A549 (cell line): ENCODE measurements at regions not wholly inside any gene's neighbourhood (a gene's known extent, or its start where the extent isn't known, plus 50 kb on each side); places are given as distances from the start of the nearest gene placed in this dataset.

Experiments
- ATAC-seq, 2 experiments: fragments of 200-7000 bp in 1 of 2; fragments of >200 bp in 1 of 2; cut with Nextera tagmentation in 1 of 2; cut with Tn5 transposase in 1 of 2; 3 replicates each; pipeline versions ENCODE4 v1.8.0 to v1.9.1; 2018 to 2020; ENCODE audit warnings: mild to moderate bottlenecking in 1 of 2, moderate library complexity in 1 of 2
- CTCF ChIA-PET: fragments of 300-600 bp; sonication (Branson Sonifier 250); formaldehyde crosslinking; extraction: SDS; loops from one replicate; lab custom pipeline; 2021; ENCODE audit warnings: antibody characterized with exemption, inconsistent platforms; lab: Yijun Ruan, JAX
- POLR2A ChIA-PET: fragments of 350-600 bp; formaldehyde crosslinking; extraction: SDS; loops from one replicate; lab custom pipeline; 2021; ENCODE audit warnings: antibody characterized with exemption, inconsistent platforms; lab: Yijun Ruan, JAX
- DNase-seq, 2 experiments: peaks; one replicate each; pipeline versions ENCODE4 v3.0.0 to v3.0.0-alpha.2; 2011 to 2016; ENCODE audit warnings: low read depth in 1 of 2, low spot score in 1 of 2
- FAIRE-seq: peaks from 2 replicates; lab custom pipeline; 2011; peaks lifted over from hg19 to GRCh38; lab: Jason Lieb, UNC
- H3K27ac ChIP-seq, 2 experiments: fragments of >200 bp; sonication (Bioruptor Twin); formaldehyde crosslinking; 3 replicates each; pipeline ENCODE4 v1.5.1; 2016 to 2017
- H3K4me1 ChIP-seq: fragments of >200 bp; sonication (Bioruptor Twin); formaldehyde crosslinking; 3 replicates; pipeline ENCODE4 v1.6.1; 2016
- H3K4me2 ChIP-seq: fragments of >200 bp; sonication (Bioruptor Twin); formaldehyde crosslinking; 3 replicates; pipeline ENCODE4 v1.6.1; 2016
- H3K4me3 ChIP-seq: fragments of >200 bp; sonication (Bioruptor Twin); formaldehyde crosslinking; 3 replicates; pipeline ENCODE4 v1.5.1; 2016
- H3K9me3 ChIP-seq: fragments of >200 bp; sonication (Bioruptor Twin); formaldehyde crosslinking; 3 replicates; pipeline ENCODE4 v1.6.1; 2016
- BCL3 ChIP-seq: fragments of >200 bp; sonication (Bioruptor Twin); formaldehyde crosslinking; IDR thresholded peaks from 3 replicates; pipeline ENCODE4 v1.6.1; 2016
- CBX2 ChIP-seq: fragments of 200-600 bp; sonication (generic); IDR thresholded peaks from 2 replicates; pipeline ENCODE4 v1.6.1; 2016; ENCODE audit warnings: low read depth, mild to moderate bottlenecking, borderline replicate concordance
- CHD2 ChIP-seq: fragments of 150-350 bp; IDR thresholded peaks from 2 replicates; pipeline ENCODE4 v1.6.1; 2014; ENCODE audit warnings: low read length; ENCODE audit not compliant: partially characterized antibody
- CHD4 ChIP-seq: fragments of 200-600 bp; sonication (generic); IDR thresholded peaks from 2 replicates; pipeline ENCODE4 v1.6.1; 2016; ENCODE audit warnings: antibody characterized with exemption, mild to moderate bottlenecking, borderline replicate concordance
- EHMT2 ChIP-seq: fragments of 200-600 bp; sonication (generic); IDR thresholded peaks from 2 replicates; pipeline ENCODE4 v1.6.1; 2016; ENCODE audit warnings: antibody characterized with exemption, low read depth, mild to moderate bottlenecking, moderate library complexity
- ESRRA ChIP-seq: fragments of 150-350 bp; IDR thresholded peaks from 2 replicates; pipeline ENCODE4 v1.6.1; 2014; ENCODE audit warnings: mild to moderate bottlenecking, low read length, borderline replicate concordance
- GATA3 ChIP-seq: IDR thresholded peaks from 2 replicates; pipeline ENCODE4 v1.6.1; 2012; ENCODE audit warnings: borderline replicate concordance
- HMGXB4 ChIP-seq: fragments of 250-450 bp; sonication (Bioruptor Pico); IDR thresholded peaks from 2 replicates; pipeline ENCODE4 v1.5.0; 2021; ENCODE audit warnings: mild to moderate bottlenecking, moderate library complexity, borderline replicate concordance
- HOXB13 ChIP-seq: fragments of 250-450 bp; sonication (Bioruptor Pico); IDR thresholded peaks from 2 replicates; pipeline ENCODE4 v1.5.0; 2020; ENCODE audit warnings: low read depth, mild to moderate bottlenecking, moderate library complexity
- JUN ChIP-seq, 2 experiments: fragments of >200 bp; sonication (Bioruptor Twin); formaldehyde crosslinking; IDR thresholded peaks; 2 replicates in 1 of 2; 3 replicates in 1 of 2; pipeline ENCODE4 v1.6.1; 2016 to 2017
- JUNB ChIP-seq: fragments of >200 bp; sonication (Bioruptor Twin); formaldehyde crosslinking; IDR thresholded peaks from 2 replicates; pipeline ENCODE4 v1.6.1; 2016
- KDM5A ChIP-seq: fragments of 200-600 bp; sonication (generic); IDR thresholded peaks from 2 replicates; pipeline ENCODE4 v1.6.1; 2016; ENCODE audit warnings: antibody characterized with exemption, mild to moderate bottlenecking
- MAZ ChIP-seq: fragments of 150-350 bp; IDR thresholded peaks from 2 replicates; pipeline ENCODE4 v1.6.1; 2014; ENCODE audit warnings: antibody characterized with exemption, low read depth, low read length, borderline replicate concordance
- NR3C1 ChIP-seq: fragments of >200 bp; sonication (Bioruptor Twin); formaldehyde crosslinking; IDR thresholded peaks from 3 replicates; pipeline ENCODE4 v1.6.1; 2017
- PBX3 ChIP-seq: IDR thresholded peaks from 2 replicates; pipeline ENCODE4 v1.6.1; 2012
- PHF8 ChIP-seq: fragments of 200-600 bp; sonication (generic); IDR thresholded peaks from 2 replicates; pipeline ENCODE4 v1.6.1; 2016; ENCODE audit warnings: low read depth, mild to moderate bottlenecking, antibody characterized with exemption, moderate library complexity, borderline replicate concordance
- POLR2A ChIP-seq: IDR thresholded peaks from 2 replicates; pipeline ENCODE4 v1.6.1; 2012; ENCODE audit warnings: mild to moderate bottlenecking, low read length
- RAD21 ChIP-seq, 2 experiments: fragments of >200 bp in 1 of 2; sonication (Bioruptor Twin) in 1 of 2; formaldehyde crosslinking in 1 of 2; IDR thresholded peaks in 1 of 2; conservative IDR thresholded peaks in 1 of 2; 2 replicates in 1 of 2; 3 replicates in 1 of 2; pipeline ENCODE4 v1.6.1; 2012 to 2018; ENCODE audit warnings: inconsistent platforms in 1 of 2
- RFX5 ChIP-seq: fragments of 450-650 bp; IDR thresholded peaks from 2 replicates; pipeline ENCODE4 v1.7.1; 2014; ENCODE audit warnings: antibody characterized with exemption, mild to moderate bottlenecking, moderate library complexity
- RNF2 ChIP-seq: fragments of 200-600 bp; sonication (generic); IDR thresholded peaks from 2 replicates; pipeline ENCODE4 v1.6.1; 2016; ENCODE audit warnings: low read depth, mild to moderate bottlenecking, antibody characterized with exemption, moderate library complexity, borderline replicate concordance
- TFCP2L1 ChIP-seq: fragments of 250-450 bp; sonication (Bioruptor Pico); IDR thresholded peaks from 2 replicates; pipeline ENCODE4 v1.5.0; 2021; ENCODE audit warnings: mild to moderate bottlenecking
- ZFP36 ChIP-seq: fragments of 450-650 bp; IDR thresholded peaks from 2 replicates; pipeline ENCODE4 v1.6.1; 2014; ENCODE audit warnings: borderline replicate concordance; ENCODE audit not compliant: partially characterized antibody
- ZSCAN20 ChIP-seq: fragments of 250-450 bp; sonication (Bioruptor Pico); IDR thresholded peaks from 2 replicates; pipeline ENCODE4 v1.8.0; 2022; ENCODE audit warnings: mild to moderate bottlenecking, moderate library complexity
- WGBS: methylation state at CpG from one replicate; pipeline ENCODE4 v1.1.6; 2017; ENCODE audit errors: missing lambda C conversion rate; 5-methylcytosine and 5-hydroxymethylcytosine counted together
- TF ChIP-seq, protein P1 (sequence below): fragments of >200 bp; sonication (Bioruptor Twin); formaldehyde crosslinking; IDR thresholded peaks from 2 replicates; pipeline ENCODE4 v1.6.1; 2016
- TF ChIP-seq, protein P2 (sequence below): fragments of 250-450 bp; sonication (Bioruptor Pico); IDR thresholded peaks from 2 replicates; pipeline ENCODE4 v1.5.0; 2020; ENCODE audit warnings: low read depth, mild to moderate bottlenecking, moderate library complexity

- FAIRE-seq (no peak), DNase-seq (no peak), ATAC-seq (no peak)
- TF ChIP-seq, protein P1, sequence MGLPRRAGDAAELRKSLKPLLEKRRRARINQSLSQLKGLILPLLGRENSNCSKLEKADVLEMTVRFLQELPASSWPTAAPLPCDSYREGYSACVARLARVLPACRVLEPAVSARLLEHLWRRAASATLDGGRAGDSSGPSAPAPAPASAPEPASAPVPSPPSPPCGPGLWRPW: no peak
- TF ChIP-seq, protein P2, sequence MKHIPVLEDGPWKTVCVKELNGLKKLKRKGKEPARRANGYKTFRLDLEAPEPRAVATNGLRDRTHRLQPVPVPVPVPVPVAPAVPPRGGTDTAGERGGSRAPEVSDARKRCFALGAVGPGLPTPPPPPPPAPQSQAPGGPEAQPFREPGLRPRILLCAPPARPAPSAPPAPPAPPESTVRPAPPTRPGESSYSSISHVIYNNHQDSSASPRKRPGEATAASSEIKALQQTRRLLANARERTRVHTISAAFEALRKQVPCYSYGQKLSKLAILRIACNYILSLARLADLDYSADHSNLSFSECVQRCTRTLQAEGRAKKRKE (CRISPR knock-in tag): no peak
- TF ChIP-seq JUNB (no peak), HOXB13 (CRISPR knock-in tag) (no peak), JUN (IDR thresholded peaks at IDR 0.05) (no peak), GATA3 (no peak), EHMT2 (no peak), RAD21 (conservative IDR thresholded peaks at IDR 0.05 in 1 of 2, IDR thresholded peaks at IDR 0.05 in 1 of 2) (no peak), RNF2 (no peak), NR3C1 (no peak), TFCP2L1 (no peak), HMGXB4 (no peak), ZFP36 (no peak), CBX2 (no peak), PBX3 (no peak), RFX5 (no peak), CHD4 (no peak), ESRRA (no peak), ZSCAN20 (CRISPR knock-in tag) (no peak)
- no peaks in the 10 kb centered on the region for H3K4me1 ChIP-seq
- H3K4me3 ChIP-seq: no peak overlapping the region
- no peaks in the 10 kb centered on the region for H3K9me3 ChIP-seq
- POLR2A ChIA-PET: no interaction called here
- WGBS: 7% methylated on average over 2 of the region's 2 CpGs
- H3K27ac ChIP-seq: no peak overlapping the region
- no peak overlapping the region for H3K4me2 ChIP-seq
- CTCF ChIA-PET: no interaction called here
These were observed 2287.4 kb upstream of the WWC1 start for GRCh38 chr5:166004006-166004405.

DNA sequence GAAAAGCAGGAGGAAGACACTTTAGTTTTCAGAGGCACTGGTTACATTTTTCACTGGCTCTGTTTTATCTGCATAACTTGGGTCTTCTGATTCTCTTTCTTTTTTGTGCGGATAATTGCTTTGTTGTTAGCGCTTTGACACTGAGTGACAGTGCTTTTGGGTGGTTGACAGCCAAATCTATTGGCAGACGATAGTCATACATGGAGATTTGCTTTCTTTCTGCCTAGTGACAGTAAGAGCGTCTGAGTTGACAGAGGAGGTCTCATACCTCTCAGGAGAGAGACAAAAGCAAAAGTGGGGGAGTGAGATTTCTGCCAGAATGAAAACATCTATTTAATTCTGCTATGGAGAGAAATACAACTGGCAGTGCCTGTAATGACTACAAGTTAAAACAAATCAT, 2278.0 kb upstream of the WWC1 start:
- Histone ChIP-seq H3K4me1 (no peaks in the 10 kb centered on the region), H3K9me3 (no peaks in the 10 kb centered on the region), H3K27ac (no peak overlapping the region), H3K4me2 (no peak overlapping the region), H3K4me3 (no peak overlapping the region)
- ChIA-PET CTCF (no interaction called here), POLR2A (no interaction called here)
- FAIRE-seq (no peak), DNase-seq (no peak), ATAC-seq (no peak)
- 21% methylated on average over 4 of the region's 4 CpGs for WGBS
- TF ChIP-seq JUN (IDR thresholded peaks at IDR 0.05) (no peak), NR3C1 (no peak), PHF8 (no peak), KDM5A (no peak), JUNB (no peak), CHD2 (no peak), MAZ (no peak), POLR2A (no peak), BCL3 (no peak), TFCP2L1 (no peak)
- TF ChIP-seq, protein P2 (CRISPR knock-in tag): no peak
